Sigmoid colon (tissue), 3 donors: ENCODE measurements at regions not wholly inside any gene's neighbourhood (a gene's known extent, or its start where the extent isn't known, plus 50 kb on each side); places are given as distances from the start of the nearest gene placed in this dataset.

Source experiments
- POLR2A ChIP-seq, 2 donors: fragments of 450-650 bp; IDR thresholded peaks; one replicate each; pipeline ENCODE4 v1.6.1; 2016; ENCODE audit warnings: antibody characterized with exemption in 2 of 2, mild to moderate bottlenecking in 2 of 2, moderate library complexity in 2 of 2
- TF ChIP-seq, protein P1 (sequence below), 4 experiments: fragments of 450-650 bp in 3 of 4; fragments of 200-600 bp in 1 of 4; IDR thresholded peaks; one replicate each; pipeline ENCODE4 v1.5.1; 2016 to 2019; ENCODE audit warnings: antibody characterized with exemption in 4 of 4, mild to moderate bottlenecking in 3 of 4, moderate library complexity in 2 of 4

DNA sequence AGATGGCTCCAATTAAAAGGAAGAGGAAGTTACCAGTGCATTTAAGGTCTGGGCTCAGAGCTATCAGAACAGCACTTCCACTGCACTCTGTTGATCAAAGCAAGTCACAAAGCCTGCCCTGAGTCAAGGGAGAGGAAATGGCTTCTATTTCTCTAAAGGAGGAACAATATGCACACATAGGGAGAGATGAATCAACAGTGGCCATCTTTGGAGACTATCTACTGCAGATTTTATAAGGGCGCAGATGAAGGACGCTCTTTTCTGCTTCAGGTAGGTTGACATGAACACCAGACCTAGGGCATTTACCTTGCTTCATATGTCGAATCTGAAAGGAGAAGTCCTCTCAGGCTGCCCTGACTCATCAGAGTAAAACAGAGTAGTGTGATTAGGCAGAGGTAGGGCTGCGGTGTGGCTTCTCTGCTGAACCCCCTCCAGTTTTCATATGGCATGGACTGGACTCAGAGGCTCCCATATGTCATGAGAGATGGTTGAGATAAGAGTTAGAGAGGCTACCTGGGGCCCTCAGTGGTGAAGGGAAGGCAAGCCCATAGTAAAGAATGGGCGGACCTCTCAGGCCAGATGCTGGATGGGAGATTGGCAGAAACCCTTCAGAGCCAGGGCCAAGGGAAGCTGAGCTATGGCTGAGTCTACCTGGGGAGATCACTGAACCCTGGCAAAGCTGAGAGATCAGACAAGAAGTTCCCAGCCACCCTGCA lies 84.4 kb downstream of the ARF6 start:
- TF ChIP-seq, protein P1, sequence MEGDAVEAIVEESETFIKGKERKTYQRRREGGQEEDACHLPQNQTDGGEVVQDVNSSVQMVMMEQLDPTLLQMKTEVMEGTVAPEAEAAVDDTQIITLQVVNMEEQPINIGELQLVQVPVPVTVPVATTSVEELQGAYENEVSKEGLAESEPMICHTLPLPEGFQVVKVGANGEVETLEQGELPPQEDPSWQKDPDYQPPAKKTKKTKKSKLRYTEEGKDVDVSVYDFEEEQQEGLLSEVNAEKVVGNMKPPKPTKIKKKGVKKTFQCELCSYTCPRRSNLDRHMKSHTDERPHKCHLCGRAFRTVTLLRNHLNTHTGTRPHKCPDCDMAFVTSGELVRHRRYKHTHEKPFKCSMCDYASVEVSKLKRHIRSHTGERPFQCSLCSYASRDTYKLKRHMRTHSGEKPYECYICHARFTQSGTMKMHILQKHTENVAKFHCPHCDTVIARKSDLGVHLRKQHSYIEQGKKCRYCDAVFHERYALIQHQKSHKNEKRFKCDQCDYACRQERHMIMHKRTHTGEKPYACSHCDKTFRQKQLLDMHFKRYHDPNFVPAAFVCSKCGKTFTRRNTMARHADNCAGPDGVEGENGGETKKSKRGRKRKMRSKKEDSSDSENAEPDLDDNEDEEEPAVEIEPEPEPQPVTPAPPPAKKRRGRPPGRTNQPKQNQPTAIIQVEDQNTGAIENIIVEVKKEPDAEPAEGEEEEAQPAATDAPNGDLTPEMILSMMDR (IDR thresholded peaks at IDR 0.05): no peak
- TF ChIP-seq POLR2A (IDR thresholded peaks at IDR 0.05): no peak
